ENCODE measurements at regions not wholly inside any gene's neighbourhood (a gene's known extent, or its start where the extent isn't known, plus 50 kb on each side); places are given as distances from the start of the nearest gene placed in this dataset.

- no peak for TF ChIP-seq CTCF (IDR thresholded peaks at IDR 0.05)
- no peak for TF ChIP-seq POLR2AphosphoS5 (IDR thresholded peaks at IDR 0.05; ENCODE audit: insufficient read depth in 1 of 2, low read depth in 1 of 2)
These were observed 375.4 kb upstream of the ZNF507 start for GRCh38 chr19:31970027-31970461.
